GM19438 (cell line): ENCODE measurements at regions not wholly inside any gene's neighbourhood (a gene's known extent, or its start where the extent isn't known, plus 50 kb on each side); places are given as distances from the start of the nearest gene placed in this dataset.

ENCODE experiments used
- ATAC-seq: cut with Tn5 transposase; IDR thresholded peaks from one replicate; pipeline ENCODE4 v1.9.1; 2021; ENCODE audit warnings: low read depth; ENCODE audit not compliant: unreplicated experiment

DNA sequence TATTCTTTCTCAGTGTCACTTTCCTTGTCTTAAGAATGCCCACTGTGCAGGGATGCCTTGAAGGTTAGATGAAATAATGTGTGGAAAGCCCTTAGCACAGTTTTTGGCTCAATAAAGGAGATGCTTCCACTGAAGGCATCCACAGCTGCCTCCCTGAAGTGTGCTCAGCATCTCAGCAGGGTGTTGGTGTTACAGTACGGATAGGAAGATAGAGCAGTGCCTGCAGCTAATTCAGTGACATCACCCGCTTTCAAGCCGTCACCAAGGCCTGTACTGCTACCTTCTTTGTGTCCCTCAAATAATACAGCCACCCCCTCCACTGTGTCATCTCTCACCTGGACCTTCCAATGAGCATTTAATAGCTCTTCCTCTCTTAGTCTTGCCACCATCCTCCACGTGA lies 59.0 kb downstream of the NDUFS5 start:
- no peak for ATAC-seq

DNA sequence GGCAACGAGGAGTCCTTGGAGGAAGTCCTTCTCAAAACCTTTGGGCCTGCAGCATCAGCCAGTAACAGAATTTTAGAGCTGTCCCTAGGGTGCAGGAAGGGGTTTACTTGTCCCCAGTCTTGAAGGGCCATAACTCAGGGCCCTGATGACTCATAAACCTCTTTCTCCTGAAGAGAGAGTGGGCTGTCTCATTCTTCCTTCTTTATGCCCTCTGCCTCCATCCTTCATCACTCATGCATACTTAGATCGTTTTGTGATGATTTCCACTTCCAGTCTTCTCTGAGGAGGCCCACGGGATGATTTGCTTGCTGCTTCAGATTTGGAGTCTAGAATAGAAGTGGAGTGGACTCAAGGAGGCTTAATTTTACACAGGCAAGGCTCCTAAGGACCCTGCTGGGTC lies 60.2 kb downstream of the NDUFS5 start:
- ATAC-seq: no peak

DNA sequence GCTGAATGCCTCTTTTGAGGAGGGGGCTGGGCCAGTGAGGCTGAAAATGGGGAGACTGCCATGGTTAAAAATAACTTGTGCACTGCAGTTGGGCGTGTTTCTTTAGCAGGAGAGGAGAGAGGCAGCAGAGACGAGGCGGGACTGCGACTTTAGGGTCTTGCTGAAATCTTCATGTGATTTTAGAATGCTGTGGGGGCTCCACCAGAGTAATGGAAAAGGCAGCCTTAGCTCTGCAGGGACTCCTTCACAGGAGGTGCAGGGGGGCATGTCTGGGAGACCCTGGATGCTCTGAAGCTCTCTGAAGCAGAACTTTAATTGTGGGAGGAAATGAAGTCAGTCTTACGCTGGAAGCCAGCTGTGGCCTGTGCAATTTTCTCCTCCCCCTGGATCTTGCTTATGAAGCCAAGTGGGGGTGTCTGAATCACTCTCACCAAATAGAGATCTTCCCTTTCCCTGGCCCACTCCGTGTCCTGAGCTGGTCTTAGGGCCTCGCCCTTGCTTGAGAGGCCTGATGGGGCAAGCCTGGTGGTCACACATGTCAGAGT lies 60.8 kb downstream of the NDUFS5 start:
- no peak for ATAC-seq

DNA sequence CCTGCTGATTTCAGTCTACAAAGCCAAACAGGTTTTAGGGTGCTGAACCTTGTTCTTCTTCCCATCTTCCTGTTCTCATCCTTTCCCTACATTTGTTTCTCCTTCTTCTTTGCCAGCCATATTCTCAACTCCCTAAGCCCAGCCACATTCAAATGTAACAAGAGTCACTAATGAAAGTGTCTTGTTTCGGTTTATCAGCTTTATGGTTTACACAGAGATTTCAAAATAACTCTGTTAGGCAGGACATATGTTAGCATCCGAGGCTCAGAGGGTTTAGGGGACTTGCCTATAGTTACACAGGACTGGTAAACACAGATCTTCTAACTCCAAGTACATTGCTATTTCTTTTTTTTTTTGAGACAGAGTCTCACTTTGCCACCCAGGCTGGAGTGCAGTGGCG lies 61.3 kb downstream of the NDUFS5 start:
- ATAC-seq: no peak

DNA sequence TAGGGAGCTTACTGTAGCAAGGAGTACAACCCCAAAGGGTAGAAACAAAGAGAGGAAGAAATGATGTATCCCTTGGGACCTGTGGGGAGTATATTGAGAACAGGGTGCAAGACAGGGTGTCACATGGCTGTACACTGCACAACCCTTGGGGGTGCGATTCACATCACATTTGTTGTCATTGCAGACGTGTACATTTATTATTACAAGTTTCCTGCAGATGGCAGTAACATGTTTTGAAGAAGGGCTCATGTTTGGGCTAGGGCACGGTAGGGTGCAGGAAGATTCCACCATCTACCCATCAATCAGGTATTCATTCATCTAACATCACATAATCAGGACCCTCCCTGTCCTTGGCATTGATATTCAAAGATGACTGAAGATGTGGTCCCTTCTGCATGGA lies 62.5 kb downstream of the NDUFS5 start:
- ATAC-seq: no peak

DNA sequence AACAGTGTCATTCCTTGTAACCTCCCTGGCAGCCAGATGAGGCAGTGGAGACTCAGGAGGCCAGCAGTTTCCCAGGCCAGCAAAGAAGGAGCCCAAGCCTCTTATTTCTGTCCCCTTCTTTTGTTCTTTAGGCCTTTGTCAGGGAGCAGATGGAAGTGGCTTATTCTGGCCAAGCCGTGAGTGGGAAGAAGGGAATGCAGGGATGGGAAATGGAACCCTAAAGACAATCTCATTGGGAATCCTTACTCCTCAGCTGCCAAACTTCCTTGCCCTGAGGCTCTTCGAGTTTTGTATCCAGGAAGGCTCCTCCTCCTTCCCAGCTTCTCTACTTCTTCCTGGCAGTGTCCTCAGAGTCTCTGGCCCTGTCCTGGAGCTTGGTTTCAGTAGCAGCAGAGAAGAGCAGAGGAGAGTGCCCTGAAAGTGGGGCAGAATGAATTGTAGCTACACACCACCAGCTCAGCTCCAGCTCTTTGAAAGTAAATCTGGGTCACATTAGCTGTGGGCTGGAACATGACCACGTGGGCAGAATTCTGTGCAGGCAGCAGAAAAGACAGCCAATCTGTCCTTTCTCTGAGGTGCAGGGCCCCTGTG lies 63.9 kb downstream of the NDUFS5 start:
- ATAC-seq: no peak

DNA sequence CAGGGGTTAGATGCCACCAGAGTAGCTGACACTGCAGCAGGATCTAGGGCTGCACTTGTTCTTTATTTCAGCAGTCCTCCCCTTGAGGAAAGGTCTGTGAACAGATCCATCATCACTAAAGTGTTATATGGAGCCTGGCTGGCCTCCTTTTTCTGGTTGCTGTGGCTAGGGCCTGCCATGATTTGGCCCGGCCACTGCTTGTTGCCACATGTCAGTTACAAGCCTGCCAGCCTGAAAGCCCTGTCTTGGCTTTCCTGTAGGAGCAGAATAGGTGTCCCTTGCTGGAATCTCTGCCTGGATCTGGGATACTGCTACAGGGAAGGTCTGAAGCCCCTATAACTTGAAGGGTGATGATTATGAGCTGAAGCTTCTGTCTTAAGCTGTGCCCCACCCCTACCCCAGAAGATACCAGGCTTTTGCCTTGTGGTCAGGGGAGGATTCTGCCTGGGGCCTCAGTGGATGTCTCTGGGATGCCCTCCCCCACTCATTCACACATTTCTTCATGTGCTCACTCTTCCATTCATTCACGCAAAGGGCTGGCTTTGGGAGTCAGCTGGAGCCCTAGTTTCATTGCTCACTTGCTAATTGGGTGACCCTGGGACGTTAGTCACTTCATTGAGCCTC lies 64.7 kb downstream of the NDUFS5 start:
- no peak for ATAC-seq

DNA sequence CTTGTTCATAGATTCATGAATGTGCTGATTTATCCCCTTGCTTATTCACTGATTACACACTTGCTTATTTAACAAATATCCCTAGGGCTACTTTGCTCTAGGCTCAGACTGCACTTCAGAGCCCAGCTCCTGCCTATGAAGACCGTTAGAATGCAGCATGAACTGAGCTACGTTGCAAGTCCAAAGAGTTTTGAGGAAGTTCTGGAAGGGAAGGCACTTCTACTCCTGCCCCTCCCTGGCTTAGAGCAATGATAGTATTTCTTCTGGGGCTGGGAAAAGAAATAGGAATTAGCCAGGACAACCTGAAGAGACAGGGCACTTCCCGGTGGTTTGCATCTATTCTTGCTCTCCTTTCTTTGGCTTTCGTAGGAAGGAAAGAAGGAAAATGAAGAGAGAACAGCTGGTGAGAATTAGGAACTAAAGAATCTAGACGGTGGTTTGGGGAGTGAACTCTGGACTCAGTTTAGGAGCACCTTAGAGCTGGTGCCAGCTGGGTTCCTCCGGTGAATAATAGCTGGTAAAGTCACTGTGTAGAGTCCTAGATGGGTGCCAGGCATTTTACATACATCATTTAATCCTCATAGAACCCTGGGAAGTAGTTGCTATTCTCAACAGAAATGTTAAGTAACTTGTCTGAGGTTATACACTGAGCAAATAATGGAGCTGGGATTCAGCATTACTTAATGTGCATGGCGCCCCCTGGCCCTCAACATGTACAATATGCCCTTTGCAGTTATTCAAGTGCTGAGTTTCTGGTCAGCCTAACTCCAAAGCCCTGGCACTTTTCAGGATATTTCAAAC lies 65.9 kb downstream of the NDUFS5 start:
- ATAC-seq: no peak

DNA sequence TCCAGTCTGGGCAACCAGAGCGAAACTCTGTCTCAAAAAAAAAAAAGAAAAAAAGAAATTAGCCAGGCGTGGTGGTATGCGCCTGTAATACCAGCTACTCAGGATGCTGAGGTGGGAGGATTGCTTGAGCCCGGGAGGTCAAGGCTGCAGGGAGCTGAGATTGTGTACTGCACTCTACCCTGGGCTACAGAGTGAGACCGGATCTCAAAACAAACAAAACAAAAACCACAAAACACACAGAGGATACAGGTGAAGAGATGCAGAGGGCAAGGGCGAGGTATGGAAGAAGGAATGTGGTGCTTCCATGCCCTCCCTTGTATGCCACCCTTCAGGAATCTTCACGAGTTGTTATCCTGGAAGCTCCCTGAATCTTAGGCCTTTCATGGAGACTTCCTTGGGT lies 68.5 kb downstream of the NDUFS5 start:
- no peak for ATAC-seq

DNA sequence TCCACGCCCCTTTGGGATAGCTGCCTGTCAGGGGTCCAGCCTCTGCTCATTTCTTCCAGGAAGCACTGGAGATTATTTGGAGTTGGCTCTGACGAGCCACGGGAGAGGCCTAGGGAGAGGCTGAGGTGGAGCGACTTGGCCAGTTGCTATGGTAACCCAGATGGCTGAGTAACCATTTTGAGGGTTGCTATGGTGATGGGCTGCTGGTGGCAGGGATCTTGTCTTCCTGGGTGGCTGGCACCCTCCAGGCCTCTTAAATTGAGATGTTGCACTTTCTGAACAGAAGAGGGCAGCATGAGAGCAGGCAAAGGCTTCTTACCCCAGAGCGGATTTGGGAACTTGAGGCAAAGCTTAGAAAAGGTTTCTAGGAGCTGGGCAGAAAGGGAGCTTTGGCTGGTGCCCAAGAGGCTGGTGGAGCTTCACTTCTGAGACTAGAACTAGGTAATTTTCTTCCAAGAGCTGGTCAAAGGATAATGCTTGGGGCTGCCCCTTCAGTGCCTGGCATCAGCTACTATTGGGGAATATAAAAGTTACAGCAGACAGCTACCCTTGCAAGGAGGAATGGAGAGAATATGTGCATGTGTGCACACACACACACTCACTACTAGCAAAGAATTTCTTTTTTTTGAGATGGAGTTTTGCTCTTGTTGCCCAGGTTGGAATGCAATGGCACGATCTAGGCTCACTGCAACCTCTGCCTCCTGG lies 72.5 kb downstream of the NDUFS5 start:
- no peak for ATAC-seq

DNA sequence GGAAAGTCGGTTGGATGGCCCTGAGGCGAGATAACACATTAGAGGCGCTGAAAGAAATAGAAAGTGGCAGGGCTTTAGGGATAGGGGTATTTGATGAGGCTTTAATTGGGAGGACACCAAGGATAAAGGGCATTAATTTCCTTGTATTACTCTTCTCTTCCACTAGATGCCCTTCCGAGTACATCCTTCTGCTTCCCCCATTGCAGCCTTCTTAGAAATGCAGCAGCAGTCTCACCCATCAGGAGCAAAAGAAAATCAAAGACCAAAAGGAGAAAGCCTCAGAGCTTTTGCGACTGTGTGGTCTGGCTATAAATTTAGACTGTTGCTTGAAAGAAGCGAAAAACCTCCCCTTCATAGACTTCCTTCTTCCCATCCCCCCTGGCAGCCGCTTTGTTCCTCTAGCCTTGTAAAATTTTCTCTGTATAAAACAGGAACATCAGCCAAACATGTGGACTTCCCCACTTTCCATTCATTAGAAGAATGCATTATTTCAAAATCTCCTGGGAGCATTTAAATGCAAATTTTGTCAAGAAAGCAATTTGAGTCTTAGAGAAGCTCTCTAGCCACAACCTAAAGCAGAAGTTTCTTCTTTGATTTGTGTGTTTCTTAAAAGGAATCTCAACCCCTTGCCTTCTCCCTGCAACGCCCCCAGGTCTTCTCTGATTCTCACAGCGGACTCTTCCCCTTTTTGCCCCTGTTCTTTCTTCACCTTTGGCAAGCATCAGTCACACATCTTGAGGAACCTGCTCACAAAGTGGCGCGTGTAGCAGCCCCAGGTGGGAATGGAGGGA lies 76.6 kb downstream of the NDUFS5 start:
- ATAC-seq: no peak

DNA sequence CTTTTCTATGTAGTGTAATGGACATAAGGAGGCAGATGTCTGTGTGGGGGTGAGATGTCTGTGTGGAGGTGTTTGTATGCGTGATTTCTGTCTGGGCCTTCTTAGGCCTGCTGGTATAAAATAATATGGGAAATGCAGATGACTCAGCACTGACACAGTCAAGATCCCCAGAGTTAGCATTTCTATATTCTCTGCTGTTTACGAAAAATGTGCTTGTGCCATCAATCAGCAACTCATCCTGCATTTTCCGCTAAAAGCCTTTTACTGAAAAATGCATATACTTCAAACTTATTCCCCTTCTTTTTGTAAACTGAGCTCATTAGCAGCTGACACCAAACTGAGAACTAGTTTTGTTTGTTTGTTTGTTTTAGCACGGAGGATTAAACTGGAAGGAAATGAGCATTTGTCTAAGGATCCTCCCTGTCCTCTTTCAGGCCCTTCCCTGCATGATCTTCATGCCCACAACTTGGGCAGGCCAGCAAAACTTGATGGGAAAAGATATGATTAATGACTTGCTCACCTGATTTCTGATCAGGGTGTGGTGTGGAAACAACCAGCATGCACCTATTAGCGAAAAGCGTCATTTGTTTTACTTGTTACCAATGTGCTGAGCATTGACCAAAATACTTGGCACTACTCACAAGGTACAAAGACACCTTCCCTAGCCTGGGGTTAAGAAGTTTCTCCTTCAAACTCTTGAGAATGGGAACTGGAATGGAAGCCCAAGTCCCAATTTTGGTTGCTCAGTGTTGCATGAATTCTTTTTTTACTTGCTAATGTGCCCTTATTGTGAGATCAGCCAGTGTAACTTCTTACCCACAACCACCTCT lies 77.4 kb downstream of the NDUFS5 start:
- no peak for ATAC-seq

DNA sequence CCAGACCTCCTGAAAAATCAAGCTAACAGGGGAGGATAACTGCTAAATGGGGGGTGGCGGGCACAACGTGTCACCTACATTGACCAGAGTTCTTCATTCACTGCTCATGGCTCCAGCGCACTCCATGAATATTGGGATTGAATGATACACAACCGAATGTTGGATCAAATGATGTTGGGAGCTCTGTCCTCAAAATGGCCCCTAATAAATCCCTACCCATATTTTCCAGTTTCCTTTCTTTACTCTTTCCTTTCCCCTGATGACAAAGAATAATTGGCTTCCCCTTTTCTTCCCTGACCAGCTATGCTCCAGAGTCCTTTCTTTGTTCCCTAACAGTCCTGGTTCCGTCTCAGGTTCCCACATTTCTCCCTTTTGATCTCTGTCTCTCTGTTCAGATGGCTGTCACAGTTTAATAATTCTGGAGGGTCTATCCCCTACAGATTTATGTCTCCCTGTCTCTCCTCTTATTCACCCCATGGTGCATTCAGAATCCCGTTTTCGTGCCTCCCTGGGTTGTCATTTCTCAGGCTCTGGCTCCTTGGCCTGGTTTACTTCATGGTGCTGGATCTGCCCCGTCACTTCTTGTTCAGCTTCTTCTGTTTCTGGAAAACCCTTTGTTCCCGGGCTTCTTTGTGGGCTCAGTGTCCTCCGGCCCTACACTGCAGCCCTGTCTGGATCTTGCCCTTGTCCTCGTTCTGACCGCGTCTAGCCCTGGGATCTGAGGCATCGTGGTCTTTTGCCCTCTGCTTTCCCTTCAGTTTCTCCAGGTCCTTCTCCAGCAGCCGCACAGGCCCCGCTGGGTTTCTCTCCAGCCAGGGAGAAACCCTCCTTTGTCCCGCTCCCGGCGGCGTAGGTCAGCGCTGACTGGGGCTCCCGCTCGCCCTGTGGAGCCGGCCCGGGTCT lies 78.3 kb downstream of the NDUFS5 start:
- ATAC-seq: no peak

DNA sequence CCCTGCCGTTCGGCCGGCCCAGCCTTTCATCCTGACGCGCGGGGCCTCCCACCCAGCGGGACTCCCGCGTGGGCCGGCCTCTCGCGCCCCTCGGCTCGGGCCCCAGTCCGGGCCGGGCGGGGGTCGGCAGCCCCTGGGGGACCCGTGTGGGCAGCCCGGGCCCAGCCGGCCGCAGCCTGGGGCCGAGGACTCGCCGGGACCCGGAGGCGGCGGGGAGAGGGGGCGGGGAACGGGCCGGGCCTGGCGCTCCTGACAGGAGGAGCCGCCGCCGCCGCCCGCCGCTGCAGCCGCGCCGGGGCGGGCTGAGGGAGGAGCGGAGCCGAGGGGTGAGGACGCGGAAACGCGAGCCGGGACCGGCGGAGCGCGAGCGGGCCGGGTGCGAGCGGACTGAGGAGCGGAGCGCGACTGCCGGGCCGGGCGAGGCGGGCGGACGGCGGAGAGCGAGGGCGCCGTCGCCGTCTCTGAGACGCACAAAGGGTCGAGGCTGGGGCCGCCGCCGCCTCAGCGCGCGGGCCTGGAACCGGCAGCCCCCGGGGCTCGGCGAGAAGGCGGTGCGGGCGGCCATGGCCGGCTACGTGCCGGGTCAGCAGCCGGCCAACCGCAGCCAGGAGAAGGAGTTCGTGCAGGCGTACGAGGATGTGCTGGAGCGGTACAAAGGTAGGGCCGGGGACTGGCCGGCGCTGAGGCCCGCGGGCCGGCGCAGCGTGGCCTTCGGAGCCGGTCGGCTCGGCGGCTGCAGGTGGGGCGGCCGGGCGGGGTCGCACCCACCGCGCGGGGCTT lies 79.1 kb downstream of the NDUFS5 start:
- peak; percentile 42 for ATAC-seq

DNA sequence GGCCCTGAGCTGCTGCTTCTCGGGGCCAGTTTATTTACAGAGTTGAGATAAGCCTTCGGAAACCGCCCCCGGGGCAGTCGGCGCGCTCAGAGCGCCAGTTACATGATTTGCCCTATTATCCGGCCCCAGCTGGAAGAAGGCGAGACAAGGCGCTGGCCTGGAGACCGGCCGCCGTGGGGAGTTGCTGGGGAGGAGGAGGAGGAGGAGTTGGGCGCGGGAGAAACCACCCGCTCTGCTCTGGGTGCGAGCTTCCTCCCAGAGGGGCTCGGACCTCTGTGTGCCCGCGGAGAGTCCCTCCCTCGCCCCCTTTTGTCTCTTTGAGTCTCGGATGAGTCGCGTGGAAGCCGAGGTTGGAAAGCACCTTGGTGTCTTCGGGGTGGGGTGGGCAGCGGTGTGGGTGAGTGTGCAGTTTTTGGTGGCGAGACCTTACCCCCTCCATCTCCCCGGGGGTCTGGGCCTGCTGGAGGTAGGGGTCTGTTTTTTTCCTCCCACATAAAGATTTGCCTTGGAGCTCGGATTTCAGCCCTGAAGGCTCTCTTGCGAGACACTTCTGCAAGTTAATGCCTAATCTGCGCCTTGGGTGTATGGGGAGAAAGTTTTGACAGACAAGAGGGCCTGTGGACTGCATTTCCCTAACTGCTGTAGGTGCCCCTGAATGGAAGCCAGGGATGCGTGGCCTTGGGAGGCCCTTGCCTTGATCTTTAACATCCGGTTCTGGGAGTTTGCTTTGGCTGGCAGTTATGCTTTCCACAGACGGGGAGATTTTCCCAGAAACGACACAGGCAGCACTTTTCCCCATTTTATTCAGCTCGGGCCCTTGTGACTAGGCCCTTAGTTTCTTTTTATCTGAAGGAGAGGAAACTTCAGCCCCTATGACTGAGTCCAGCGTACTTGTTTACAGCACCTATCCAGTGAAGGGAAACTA lies 80.0 kb downstream of the NDUFS5 start:
- ATAC-seq: peak; percentile 23

DNA sequence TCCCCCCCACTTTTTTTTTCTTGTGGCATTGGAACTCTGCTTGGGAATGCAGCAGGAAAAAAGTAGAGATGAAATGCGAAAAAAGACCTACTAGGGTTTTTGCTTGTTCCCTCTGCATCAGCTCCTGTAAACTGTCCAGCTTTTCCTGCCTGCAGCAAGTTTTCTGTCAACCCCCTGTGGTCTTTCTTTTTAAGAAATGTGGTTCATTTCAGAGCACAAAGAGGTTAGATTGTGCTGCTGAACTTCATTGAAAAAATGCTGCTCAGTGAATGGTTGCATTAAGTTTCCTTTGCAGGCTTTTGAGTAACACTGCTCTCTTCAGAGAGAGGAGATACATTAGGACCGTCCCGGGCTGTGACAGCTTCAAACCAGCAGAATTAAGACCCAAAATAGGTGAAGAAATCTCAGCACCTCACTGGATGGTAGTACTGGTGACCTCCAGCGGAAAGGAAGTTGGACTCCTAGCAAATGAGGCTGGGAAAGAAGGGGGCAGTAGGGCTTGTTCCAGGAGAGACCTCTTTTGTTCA lies 80.7 kb downstream of the NDUFS5 start:
- no peak for ATAC-seq
